IPS-20b (cell line): ENCODE measurements at regions not wholly inside any gene's neighbourhood (a gene's known extent, or its start where the extent isn't known, plus 50 kb on each side); places are given as distances from the start of the nearest gene placed in this dataset.
"Not testable (repeated sequence)": the region's sequence is repeated elsewhere in the genome, so short reads cannot be mapped to it uniquely, and the experiment has no call there.

Experiments used
- H3K27ac ChIP-seq: one replicate; pipeline ENCODE4 v1.5.1; 2013; ENCODE audit warnings: low read length
- H3K27me3 ChIP-seq: 2 replicates; pipeline ENCODE4 v1.6.1; 2013; ENCODE audit warnings: mild to moderate bottlenecking, low read length, inconsistent platforms; ENCODE audit not compliant: insufficient read depth
- H3K36me3 ChIP-seq: 2 replicates; pipeline ENCODE4 v1.6.1; 2013; ENCODE audit warnings: low read depth, mild to moderate bottlenecking, inconsistent platforms, low read length, moderate library complexity; ENCODE audit not compliant: insufficient read depth
- H3K4me1 ChIP-seq: 2 replicates; pipeline ENCODE4 v1.6.1; 2013; ENCODE audit warnings: mild to moderate bottlenecking, control low read depth, inconsistent platforms, low read length, moderate library complexity; ENCODE audit not compliant: insufficient read depth
- H3K4me3 ChIP-seq: 2 replicates; pipeline ENCODE4 v1.5.1; 2013; ENCODE audit warnings: mild to moderate bottlenecking, low read length, inconsistent platforms
- H3K9ac ChIP-seq: 2 replicates; pipeline ENCODE4 v1.6.1; 2013; ENCODE audit warnings: low read depth, mild to moderate bottlenecking, inconsistent platforms, low read length, moderate library complexity
- H3K9me3 ChIP-seq: 2 replicates; pipeline ENCODE4 v1.6.1; 2013; ENCODE audit warnings: mild to moderate bottlenecking, low read depth, low read length, inconsistent platforms; ENCODE audit not compliant: insufficient read depth

GRCh38 chr1:146521804-146522203 lies 293.0 kb upstream of the NOTCH2NLA start:
- not testable (repeated sequence) for H3K27ac ChIP-seq, H3K9me3 ChIP-seq, H3K4me3 ChIP-seq, H3K4me1 ChIP-seq, H3K27me3 ChIP-seq, H3K9ac ChIP-seq, H3K36me3 ChIP-seq

GRCh38 chr1:146513754-146514153 lies 284.9 kb upstream of the NOTCH2NLA start:
- not testable (repeated sequence) for H3K27ac ChIP-seq, H3K27me3 ChIP-seq, H3K9me3 ChIP-seq, H3K36me3 ChIP-seq, H3K9ac ChIP-seq, H3K4me1 ChIP-seq, H3K4me3 ChIP-seq

DNA sequence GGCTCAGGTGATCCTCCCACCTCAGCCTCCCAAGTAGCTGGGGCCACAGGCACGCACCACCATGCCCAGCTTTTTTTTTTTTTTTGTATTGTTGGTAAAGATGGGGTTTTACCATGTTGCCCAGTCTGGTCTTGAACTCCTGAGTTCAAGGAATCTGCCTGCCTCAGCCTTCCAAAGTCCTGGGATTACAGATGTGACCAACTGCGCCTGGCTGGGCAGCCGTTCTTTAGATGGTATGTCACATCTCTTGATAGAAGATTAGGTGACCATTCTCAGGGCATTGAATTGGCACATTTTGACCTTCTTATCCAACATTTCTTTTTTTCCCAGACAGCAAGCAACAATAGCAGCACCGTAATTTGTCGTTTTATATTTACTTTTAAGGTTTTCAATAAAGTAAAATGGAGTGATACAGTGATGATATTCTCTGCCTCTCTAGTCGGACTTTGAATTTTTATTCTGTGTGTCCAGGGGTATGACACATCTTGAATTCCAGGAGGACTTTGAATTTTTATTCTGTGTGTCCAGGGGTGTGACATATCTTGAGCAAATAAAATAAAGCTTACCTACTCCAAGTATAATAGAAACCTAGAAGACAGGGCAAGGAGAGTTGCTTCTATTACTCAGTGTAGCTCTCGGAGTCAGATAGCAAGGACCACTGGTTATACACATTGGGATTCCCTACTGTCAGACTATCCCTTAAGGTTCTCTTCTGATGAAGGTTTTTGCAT lies 282.4 kb upstream of the NOTCH2NLA start:
- not testable (repeated sequence) for H3K9me3 ChIP-seq, H3K36me3 ChIP-seq, H3K4me3 ChIP-seq, H3K9ac ChIP-seq, H3K4me1 ChIP-seq, H3K27me3 ChIP-seq, H3K27ac ChIP-seq

DNA sequence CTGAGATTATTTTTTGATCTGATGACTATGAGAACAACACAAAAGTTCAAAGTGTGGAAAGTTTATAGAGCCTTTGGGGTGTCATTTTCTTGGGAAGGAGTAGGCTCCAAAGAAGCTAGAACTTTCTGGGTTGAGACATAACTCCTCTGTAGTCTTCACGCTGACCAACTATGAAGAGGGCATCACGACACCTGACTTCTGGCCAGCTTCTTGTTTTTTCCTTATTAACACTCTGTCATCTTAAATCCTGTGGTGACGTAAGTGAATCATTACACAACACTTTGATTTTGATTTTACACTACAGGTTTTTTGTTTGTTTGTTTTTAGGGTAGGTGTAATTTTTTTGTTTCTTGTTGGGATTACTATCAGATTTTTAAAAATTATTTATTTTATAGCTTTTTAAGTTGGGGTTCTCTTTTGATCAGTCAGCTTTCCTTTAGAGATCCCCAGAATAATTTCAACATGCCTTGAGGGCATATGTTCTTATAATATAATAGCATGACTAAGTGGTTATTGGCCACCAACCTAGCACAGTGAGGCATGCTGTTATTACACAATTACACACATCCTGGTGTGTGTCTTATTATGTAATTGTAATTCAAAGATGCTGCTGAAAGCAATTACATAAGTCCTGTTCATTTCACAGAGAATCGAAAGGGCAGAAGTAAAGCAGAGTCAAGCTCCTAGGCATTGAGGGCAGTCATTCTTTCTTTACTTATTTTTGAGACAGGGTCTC lies 281.6 kb upstream of the NOTCH2NLA start:
- not testable (repeated sequence) for H3K9ac ChIP-seq, H3K4me1 ChIP-seq, H3K27me3 ChIP-seq, H3K9me3 ChIP-seq, H3K27ac ChIP-seq, H3K4me3 ChIP-seq, H3K36me3 ChIP-seq

GRCh38 chr1:146504121-146504520 lies 275.3 kb upstream of the NOTCH2NLA start:
- not testable (repeated sequence) for H3K27ac ChIP-seq, H3K9me3 ChIP-seq, H3K27me3 ChIP-seq, H3K4me1 ChIP-seq, H3K36me3 ChIP-seq, H3K9ac ChIP-seq, H3K4me3 ChIP-seq

DNA sequence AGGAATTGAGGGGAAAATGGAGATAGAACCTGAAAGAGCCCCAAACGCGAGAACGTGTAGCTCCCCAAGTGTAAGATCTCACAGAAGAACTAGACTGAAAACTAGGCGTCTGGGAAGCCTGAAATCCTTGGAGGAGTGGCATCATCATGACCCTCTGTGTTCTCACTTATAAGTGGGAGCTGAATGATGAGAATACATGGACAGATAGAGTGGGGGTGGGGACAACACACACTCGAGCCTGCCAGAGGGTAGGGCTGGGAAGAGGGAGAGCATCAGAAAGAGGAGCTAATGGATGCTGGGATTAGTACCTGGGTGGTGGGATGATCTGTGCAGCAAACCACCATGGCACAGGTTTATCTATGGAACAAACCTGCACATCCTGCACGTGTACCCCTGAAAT lies 258.7 kb upstream of the NOTCH2NLA start:
- not testable (repeated sequence) for H3K4me1 ChIP-seq, H3K9ac ChIP-seq, H3K36me3 ChIP-seq, H3K4me3 ChIP-seq, H3K9me3 ChIP-seq, H3K27ac ChIP-seq, H3K27me3 ChIP-seq

GRCh38 chr1:146487155-146487554 lies 258.3 kb upstream of the NOTCH2NLA start:
- H3K27me3 ChIP-seq, H3K4me3 ChIP-seq, H3K36me3 ChIP-seq, H3K9me3 ChIP-seq, H3K4me1 ChIP-seq, H3K27ac ChIP-seq, H3K9ac ChIP-seq: not testable (repeated sequence)

DNA sequence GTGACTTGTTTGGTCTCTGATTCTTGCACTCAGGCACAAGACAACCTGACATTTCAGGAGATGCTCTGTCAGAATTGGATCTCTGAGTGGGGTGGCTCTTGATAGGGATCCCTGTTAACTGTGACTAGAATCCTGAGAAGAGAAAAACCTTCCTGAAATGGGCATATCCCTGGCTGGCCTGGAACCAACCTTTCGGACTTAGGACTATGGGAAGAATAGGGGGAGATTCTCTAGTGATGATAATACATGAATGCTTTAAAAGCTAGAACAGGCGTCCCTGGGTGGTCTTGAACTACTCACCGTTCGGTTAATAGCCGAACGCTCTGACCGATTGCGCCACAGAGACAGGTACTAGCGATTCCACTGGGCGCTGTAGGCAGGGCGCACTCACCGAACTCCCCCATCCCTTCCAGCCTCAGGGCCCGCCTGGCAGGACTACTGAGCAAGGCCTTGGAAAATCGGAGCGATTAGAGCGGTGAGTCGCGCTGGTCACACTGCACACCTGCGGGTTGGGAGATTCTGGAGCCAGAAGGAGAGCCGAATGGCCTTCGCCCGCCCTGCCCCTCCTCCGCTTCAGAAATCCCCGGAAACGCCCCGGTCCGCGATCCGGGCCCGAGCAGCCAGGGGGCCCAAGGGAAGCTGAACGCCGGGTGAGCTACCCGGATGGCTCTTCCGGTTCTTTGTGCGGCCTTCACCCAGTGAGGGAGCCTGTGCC lies 257.6 kb upstream of the NOTCH2NLA start:
- not testable (repeated sequence) for H3K9me3 ChIP-seq, H3K36me3 ChIP-seq, H3K27me3 ChIP-seq, H3K27ac ChIP-seq, H3K9ac ChIP-seq, H3K4me1 ChIP-seq, H3K4me3 ChIP-seq

GRCh38 chr1:146484195-146484594 lies 255.4 kb upstream of the NOTCH2NLA start:
- not testable (repeated sequence) for H3K27ac ChIP-seq, H3K9ac ChIP-seq, H3K4me3 ChIP-seq, H3K27me3 ChIP-seq, H3K9me3 ChIP-seq, H3K4me1 ChIP-seq, H3K36me3 ChIP-seq

GRCh38 chr1:146479188-146479587 lies 250.4 kb upstream of the NOTCH2NLA start:
- not testable (repeated sequence) for H3K27me3 ChIP-seq, H3K27ac ChIP-seq, H3K36me3 ChIP-seq, H3K9me3 ChIP-seq, H3K4me1 ChIP-seq, H3K4me3 ChIP-seq, H3K9ac ChIP-seq

GRCh38 chr1:146478125-146478720 lies 249.4 kb upstream of the NOTCH2NLA start:
- not testable (repeated sequence) for H3K9ac ChIP-seq, H3K4me3 ChIP-seq, H3K4me1 ChIP-seq, H3K9me3 ChIP-seq, H3K36me3 ChIP-seq, H3K27me3 ChIP-seq, H3K27ac ChIP-seq

GRCh38 chr1:146475086-146475485 lies 246.3 kb upstream of the NOTCH2NLA start:
- not testable (repeated sequence) for H3K9ac ChIP-seq, H3K4me3 ChIP-seq, H3K27ac ChIP-seq, H3K4me1 ChIP-seq, H3K27me3 ChIP-seq, H3K36me3 ChIP-seq, H3K9me3 ChIP-seq
